ENCODE measurements at regions not wholly inside any gene's neighbourhood (a gene's known extent, or its start where the extent isn't known, plus 50 kb on each side); places are given as distances from the start of the nearest gene placed in this dataset.
"Not testable (repeated sequence)": the region's sequence is repeated elsewhere in the genome, so short reads cannot be mapped to it uniquely, and the experiment has no call there.

DNA sequence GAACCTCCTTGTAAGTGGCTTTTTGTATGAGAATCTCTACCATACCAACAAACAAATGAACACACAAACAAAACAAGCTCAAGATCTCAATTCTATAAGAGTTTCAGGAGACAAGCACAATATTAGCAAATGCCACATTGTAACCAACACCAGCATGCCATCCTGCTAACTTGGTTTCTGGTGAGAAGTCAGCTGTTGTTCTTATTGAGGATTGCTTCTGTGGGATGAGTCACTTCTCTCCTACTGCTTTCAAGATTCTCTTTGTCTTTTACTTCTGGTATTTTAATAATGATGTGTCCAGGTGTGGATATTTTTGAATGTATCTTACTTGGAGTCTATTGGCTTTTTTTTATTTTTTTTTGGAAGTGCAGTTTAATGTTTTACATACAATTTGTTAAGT lies 131.7 kb downstream of the BCL2L11 start:
- Histone ChIP-seq H3K4me1 (ENCODE audit: control insufficient read depth in 1 of 2, insufficient read depth in 1 of 2, low read depth in 1 of 2, low read length in 1 of 2) (no peaks in the 10 kb centered on the region), H3K9me3 (no peaks in the 10 kb centered on the region), H3K36me3 (no peaks in the 10 kb centered on the region), H3K27me3 (no peaks in the 10 kb centered on the region), H3K4me3 (ENCODE audit: low read depth in 1 of 2, low read length in 1 of 2) (no peak overlapping the region), H3K27ac (no peak overlapping the region)
- TF ChIP-seq, protein P1, sequence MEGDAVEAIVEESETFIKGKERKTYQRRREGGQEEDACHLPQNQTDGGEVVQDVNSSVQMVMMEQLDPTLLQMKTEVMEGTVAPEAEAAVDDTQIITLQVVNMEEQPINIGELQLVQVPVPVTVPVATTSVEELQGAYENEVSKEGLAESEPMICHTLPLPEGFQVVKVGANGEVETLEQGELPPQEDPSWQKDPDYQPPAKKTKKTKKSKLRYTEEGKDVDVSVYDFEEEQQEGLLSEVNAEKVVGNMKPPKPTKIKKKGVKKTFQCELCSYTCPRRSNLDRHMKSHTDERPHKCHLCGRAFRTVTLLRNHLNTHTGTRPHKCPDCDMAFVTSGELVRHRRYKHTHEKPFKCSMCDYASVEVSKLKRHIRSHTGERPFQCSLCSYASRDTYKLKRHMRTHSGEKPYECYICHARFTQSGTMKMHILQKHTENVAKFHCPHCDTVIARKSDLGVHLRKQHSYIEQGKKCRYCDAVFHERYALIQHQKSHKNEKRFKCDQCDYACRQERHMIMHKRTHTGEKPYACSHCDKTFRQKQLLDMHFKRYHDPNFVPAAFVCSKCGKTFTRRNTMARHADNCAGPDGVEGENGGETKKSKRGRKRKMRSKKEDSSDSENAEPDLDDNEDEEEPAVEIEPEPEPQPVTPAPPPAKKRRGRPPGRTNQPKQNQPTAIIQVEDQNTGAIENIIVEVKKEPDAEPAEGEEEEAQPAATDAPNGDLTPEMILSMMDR (IDR thresholded peaks at IDR 0.05): no peak

- not testable (repeated sequence) for H3K9me3 ChIP-seq; H3K36me3 ChIP-seq; H3K27ac ChIP-seq; H3K4me3 ChIP-seq (ENCODE audit: low read depth in 1 of 2, low read length in 1 of 2); H3K4me1 ChIP-seq (ENCODE audit: control insufficient read depth in 1 of 2, insufficient read depth in 1 of 2, low read depth in 1 of 2, low read length in 1 of 2); H3K27me3 ChIP-seq
Measured at GRCh38 chr2:111254916-111255315, 134.2 kb downstream of the BCL2L11 start.

GRCh38 chr2:111256628-111257027 lies 135.9 kb downstream of the BCL2L11 start:
- H3K36me3 ChIP-seq; H3K27ac ChIP-seq; H3K9me3 ChIP-seq; H3K4me3 ChIP-seq (ENCODE audit: low read depth in 1 of 2, low read length in 1 of 2); H3K4me1 ChIP-seq (ENCODE audit: control insufficient read depth in 1 of 2, insufficient read depth in 1 of 2, low read depth in 1 of 2, low read length in 1 of 2); H3K27me3 ChIP-seq: not testable (repeated sequence)

DNA sequence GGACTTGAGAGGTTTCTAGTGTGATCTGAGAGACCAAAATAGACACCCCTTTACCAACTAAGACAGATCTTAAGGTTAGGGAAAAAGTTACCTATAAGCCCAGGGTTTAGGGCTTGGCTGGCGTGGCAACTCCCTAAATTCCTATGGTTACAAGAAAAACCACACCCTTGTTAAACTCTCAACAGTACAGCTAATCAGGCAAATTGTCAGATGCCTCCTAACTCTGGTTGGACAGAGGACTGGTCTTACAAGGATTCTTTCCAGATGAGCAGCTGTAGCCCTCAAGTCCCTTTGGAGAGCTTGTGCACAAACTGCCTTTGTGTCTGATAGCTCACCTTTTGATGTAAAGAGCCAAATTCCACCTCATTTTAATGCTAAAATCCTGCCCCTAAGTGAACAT lies 136.9 kb downstream of the BCL2L11 start:
- not testable (repeated sequence) for H3K36me3 ChIP-seq; H3K4me1 ChIP-seq (ENCODE audit: control insufficient read depth in 1 of 2, insufficient read depth in 1 of 2, low read depth in 1 of 2, low read length in 1 of 2); H3K27me3 ChIP-seq; H3K27ac ChIP-seq; H3K9me3 ChIP-seq; H3K4me3 ChIP-seq (ENCODE audit: low read depth in 1 of 2, low read length in 1 of 2)

DNA sequence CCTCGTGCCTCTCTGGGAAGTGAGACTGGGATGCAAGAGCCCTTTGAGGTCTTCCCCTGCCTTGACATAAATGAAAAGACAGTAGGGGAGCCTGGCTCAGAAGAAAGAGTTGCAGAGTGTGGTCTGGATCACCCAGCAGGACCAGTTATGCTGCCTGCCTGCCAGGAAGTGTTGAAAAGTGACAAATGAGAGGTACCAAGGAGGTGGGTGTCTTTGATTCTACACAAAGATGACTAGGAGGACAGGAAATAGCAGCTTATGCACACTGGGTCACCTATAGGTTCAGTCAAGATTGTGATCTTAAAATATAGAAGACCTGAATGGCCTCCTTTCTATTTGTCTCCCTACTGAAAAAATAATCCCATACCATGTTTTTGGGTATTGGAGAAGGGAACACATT lies 137.6 kb downstream of the BCL2L11 start:
- not testable (repeated sequence) for H3K4me3 ChIP-seq (ENCODE audit: low read depth in 1 of 2, low read length in 1 of 2); H3K36me3 ChIP-seq; H3K4me1 ChIP-seq (ENCODE audit: control insufficient read depth in 1 of 2, insufficient read depth in 1 of 2, low read depth in 1 of 2, low read length in 1 of 2); H3K9me3 ChIP-seq; H3K27me3 ChIP-seq; H3K27ac ChIP-seq

DNA sequence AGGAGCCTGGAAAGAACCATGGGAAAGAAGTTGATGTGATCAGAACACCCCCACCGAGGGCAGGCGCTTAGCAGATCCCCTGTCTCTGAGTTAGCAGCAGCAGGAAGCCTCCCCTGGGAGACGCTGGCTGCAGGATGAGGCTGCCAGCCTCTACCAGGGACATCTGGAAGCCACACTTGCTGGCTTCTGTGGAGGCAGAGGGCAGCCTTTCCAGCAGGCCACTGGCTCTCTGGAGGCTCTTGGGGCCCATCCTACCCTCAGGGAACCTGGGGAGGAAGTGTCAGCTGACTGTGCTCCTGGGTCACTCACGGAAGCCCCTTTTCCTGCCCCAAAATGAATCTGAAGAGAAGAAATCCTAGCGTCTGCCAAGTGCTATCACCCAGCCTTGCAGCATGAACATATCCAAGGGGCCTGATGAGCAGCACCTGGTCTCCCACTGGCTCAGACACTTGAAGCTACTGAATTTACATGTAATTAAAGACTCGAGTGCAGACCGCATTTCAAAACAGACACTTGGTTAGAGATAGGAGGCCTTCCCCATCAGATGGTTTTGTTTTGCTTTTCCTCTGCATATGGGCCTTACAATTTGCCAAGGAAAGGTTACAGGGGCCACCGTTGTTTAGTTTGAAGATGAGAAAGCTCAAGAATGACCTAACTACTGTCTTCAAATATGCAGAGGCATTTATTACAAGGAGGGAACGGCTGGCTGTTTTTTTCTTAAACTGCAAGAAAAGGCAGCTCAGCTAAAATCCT lies 142.1 kb downstream of the BCL2L11 start:
- not testable (repeated sequence) for H3K27ac ChIP-seq; H3K36me3 ChIP-seq; H3K4me1 ChIP-seq (ENCODE audit: control insufficient read depth in 1 of 2, insufficient read depth in 1 of 2, low read depth in 1 of 2, low read length in 1 of 2); H3K9me3 ChIP-seq; H3K4me3 ChIP-seq (ENCODE audit: low read depth in 1 of 2, low read length in 1 of 2); H3K27me3 ChIP-seq

DNA sequence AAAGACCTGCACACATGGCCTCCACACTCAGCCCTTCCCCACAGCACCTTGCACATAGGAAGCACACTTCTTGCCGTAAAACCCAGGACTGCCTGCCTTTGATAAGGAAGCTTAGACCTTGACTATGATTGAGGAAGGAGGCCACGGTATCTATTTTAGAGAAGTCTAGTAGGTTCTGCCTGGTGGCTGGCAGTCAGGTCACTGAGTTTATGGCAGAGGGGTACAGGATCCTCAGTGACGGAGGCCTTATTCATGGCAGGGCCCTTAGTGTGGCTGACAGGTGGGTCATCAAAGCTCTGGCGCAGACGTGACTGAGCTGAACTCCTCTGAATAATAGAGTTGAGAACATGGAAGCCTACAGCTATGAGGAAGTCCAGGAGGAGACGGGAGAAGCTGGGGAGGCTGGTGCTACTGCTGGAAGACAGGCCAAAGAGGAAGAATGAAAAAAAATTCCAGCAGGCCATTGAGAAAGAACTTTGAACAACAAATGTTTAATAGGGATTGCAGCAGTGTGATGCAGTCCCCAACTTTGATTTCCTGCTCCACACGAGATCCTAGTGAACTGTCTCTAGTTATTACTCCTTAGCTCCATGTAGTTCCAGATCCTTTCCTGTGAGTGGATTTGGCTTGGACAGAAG lies 142.8 kb downstream of the BCL2L11 start:
- not testable (repeated sequence) for H3K27me3 ChIP-seq; H3K4me1 ChIP-seq (ENCODE audit: control insufficient read depth in 1 of 2, insufficient read depth in 1 of 2, low read depth in 1 of 2, low read length in 1 of 2); H3K27ac ChIP-seq; H3K4me3 ChIP-seq (ENCODE audit: low read depth in 1 of 2, low read length in 1 of 2); H3K9me3 ChIP-seq; H3K36me3 ChIP-seq

- not testable (repeated sequence) for H3K4me3 ChIP-seq (ENCODE audit: low read depth in 1 of 2, low read length in 1 of 2); H3K27ac ChIP-seq
Measured at GRCh38 chr2:111264956-111265355, 144.2 kb downstream of the BCL2L11 start.

GRCh38 chr2:111266556-111266955 lies 145.8 kb downstream of the BCL2L11 start:
- H3K4me3 ChIP-seq (ENCODE audit: low read depth in 1 of 2, low read length in 1 of 2); H3K36me3 ChIP-seq; H3K9me3 ChIP-seq; H3K27ac ChIP-seq; H3K4me1 ChIP-seq (ENCODE audit: control insufficient read depth in 1 of 2, insufficient read depth in 1 of 2, low read depth in 1 of 2, low read length in 1 of 2); H3K27me3 ChIP-seq: not testable (repeated sequence)

More at GRCh38 chr2:111264956-111265355, 144.2 kb downstream of the BCL2L11 start:
- H3K9me3 ChIP-seq; H3K4me1 ChIP-seq (ENCODE audit: control insufficient read depth in 1 of 2, insufficient read depth in 1 of 2, low read depth in 1 of 2, low read length in 1 of 2); H3K36me3 ChIP-seq; H3K27me3 ChIP-seq: not testable (repeated sequence)

DNA sequence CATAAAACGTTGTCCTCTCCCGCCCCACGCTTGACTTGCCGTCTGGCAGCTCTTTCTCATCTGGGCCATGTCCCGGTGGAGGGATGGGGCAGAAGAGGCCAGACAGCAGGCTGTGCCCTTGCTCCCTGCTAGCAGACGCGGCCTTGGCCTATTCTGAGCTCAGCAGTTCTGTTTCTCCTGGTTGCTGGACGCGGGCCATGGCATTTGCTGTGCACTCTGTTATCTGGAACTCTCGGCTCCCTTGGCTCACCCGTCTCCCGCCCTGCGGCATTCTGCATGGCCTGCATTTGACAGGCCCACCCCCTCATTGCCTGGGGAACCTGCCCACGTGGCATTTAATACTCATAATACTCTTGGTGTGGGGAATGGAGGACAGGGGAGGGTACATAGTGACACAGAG lies 146.3 kb downstream of the BCL2L11 start:
- not testable (repeated sequence) for H3K27ac ChIP-seq; H3K27me3 ChIP-seq; H3K4me1 ChIP-seq (ENCODE audit: control insufficient read depth in 1 of 2, insufficient read depth in 1 of 2, low read depth in 1 of 2, low read length in 1 of 2); H3K36me3 ChIP-seq; H3K9me3 ChIP-seq; H3K4me3 ChIP-seq (ENCODE audit: low read depth in 1 of 2, low read length in 1 of 2)

DNA sequence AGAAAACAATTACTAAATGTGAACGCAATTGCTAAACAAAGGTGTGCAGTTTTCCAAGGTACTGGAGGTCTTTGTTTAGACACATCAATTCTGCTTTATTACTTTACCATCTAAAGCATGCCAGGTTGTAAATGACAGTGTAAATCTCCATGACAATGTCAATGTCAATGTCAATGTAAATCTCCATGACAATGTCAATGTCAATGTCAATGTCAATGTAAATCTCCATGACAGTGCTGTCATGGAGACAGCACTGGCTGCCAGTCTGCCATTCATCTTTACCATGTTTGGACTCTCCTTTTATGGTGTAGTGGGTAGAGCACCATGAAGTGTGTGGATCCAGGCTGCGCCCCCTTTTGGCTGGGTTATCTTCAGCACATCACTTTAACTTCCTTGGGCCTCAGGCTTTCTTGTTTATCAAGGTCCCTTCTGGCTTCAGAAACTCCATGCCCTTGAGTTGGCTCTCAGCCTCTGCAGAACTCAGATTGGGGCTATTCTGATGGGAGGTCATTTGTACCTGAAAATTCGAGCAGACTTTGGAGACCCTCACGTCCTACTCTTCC lies 149.1 kb downstream of the BCL2L11 start:
- not testable (repeated sequence) for H3K36me3 ChIP-seq; H3K27ac ChIP-seq; H3K9me3 ChIP-seq; H3K4me3 ChIP-seq (ENCODE audit: low read depth in 1 of 2, low read length in 1 of 2); H3K4me1 ChIP-seq (ENCODE audit: control insufficient read depth in 1 of 2, insufficient read depth in 1 of 2, low read depth in 1 of 2, low read length in 1 of 2); H3K27me3 ChIP-seq

DNA sequence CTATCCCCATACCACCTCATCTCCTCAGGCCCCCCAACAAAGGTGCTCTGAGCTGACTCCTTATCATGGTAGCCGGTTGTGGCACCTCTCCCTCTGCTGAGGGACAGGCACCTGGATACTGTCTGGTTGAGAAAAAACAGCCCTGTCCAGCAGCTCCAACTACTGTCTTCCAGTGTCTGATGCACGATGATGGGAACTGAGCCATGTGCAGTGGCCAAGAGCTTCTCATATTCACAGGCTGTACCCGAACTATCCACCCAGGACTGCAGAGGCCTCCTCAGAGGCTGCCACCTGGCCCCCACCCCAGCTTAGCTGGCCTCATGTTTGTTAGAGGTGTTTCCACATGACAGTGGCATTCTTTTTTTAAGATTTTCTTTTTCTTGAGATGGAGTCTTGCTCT lies 149.9 kb downstream of the BCL2L11 start:
- not testable (repeated sequence) for H3K36me3 ChIP-seq; H3K4me3 ChIP-seq (ENCODE audit: low read depth in 1 of 2, low read length in 1 of 2); H3K27ac ChIP-seq; H3K9me3 ChIP-seq; H3K27me3 ChIP-seq; H3K4me1 ChIP-seq (ENCODE audit: control insufficient read depth in 1 of 2, insufficient read depth in 1 of 2, low read depth in 1 of 2, low read length in 1 of 2)

GRCh38 chr2:111271647-111272304 lies 151.1 kb downstream of the BCL2L11 start:
- H3K36me3 ChIP-seq; H3K9me3 ChIP-seq; H3K4me1 ChIP-seq (ENCODE audit: control insufficient read depth in 1 of 2, insufficient read depth in 1 of 2, low read depth in 1 of 2, low read length in 1 of 2); H3K4me3 ChIP-seq (ENCODE audit: low read depth in 1 of 2, low read length in 1 of 2); H3K27me3 ChIP-seq; H3K27ac ChIP-seq: not testable (repeated sequence)

Data from neutrophil (primary cell).